T-cell (primary cell): ENCODE measurements at regions not wholly inside any gene's neighbourhood (a gene's known extent, or its start where the extent isn't known, plus 50 kb on each side); places are given as distances from the start of the nearest gene placed in this dataset.
"Not testable (repeated sequence)": the region's sequence is repeated elsewhere in the genome, so short reads cannot be mapped to it uniquely, and the experiment has no call there.

Source experiments
- ATAC-seq, 4 experiments: fragments of 200-7000 bp in 3 of 4; fragments of 150-1000 bp in 1 of 4; cut with Tn5 transposase; replicated peaks in 1 of 4; 1 replicate in 3 of 4; 2 replicates in 1 of 4; pipeline ENCODE4 v1.10.0; 2021; ENCODE audit warnings: moderate library complexity in 3 of 4, mild to moderate bottlenecking in 2 of 4, moderate number of reproducible peaks in 1 of 4
- CTCF ChIA-PET, 2 donors: fragments of 300-600 bp; sonication (Branson Sonifier 250); formaldehyde crosslinking; loops; one replicate each; lab custom pipeline; 2022; ENCODE audit warnings: antibody characterized with exemption in 2 of 2; lab: Charles Lee
- POLR2A ChIA-PET, 2 donors: fragments of 300-600 bp; sonication (Branson Sonifier 250); formaldehyde crosslinking; loops; one replicate each; lab custom pipeline; 2022; ENCODE audit warnings: antibody characterized with exemption in 2 of 2; lab: Charles Lee
- DNase-seq, 35 experiments: peaks; one replicate each; pipeline versions ENCODE4 v3.0.0 to v3.0.0-alpha.2; 2013 to 2023
- H3K27ac ChIP-seq: one replicate; pipeline ENCODE4 v1.5.1; 2013; ENCODE audit warnings: low read length
- H3K27me3 ChIP-seq, 2 experiments: replicated peaks in 1 of 2; 1 replicate in 1 of 2; 2 replicates in 1 of 2; pipeline versions ENCODE4 v1.6.1 to v1.7.0; 2013; ENCODE audit warnings: low read length in 1 of 2, mixed read lengths in 1 of 2; ENCODE audit not compliant: control insufficient read depth in 2 of 2, insufficient read depth in 2 of 2; ENCODE audit errors: extremely low read depth in 1 of 2
- H3K36me3 ChIP-seq, 2 donors: 1 replicate in 1 of 2; 2 replicates in 1 of 2; pipeline versions ENCODE4 v1.6.1 to v1.7.0; 2013; ENCODE audit warnings: low read length in 1 of 2; ENCODE audit not compliant: control insufficient read depth in 2 of 2, insufficient read depth in 1 of 2; ENCODE audit errors: extremely low read depth in 1 of 2
- H3K4me1 ChIP-seq, 2 experiments: 1 replicate in 1 of 2; 2 replicates in 1 of 2; pipeline versions ENCODE4 v1.6.1 to v1.7.0; 2013; ENCODE audit warnings: low read length in 2 of 2, mixed read lengths in 1 of 2; ENCODE audit not compliant: insufficient read depth in 2 of 2, control insufficient read depth in 1 of 2; ENCODE audit errors: extremely low read depth in 1 of 2
- H3K4me3 ChIP-seq, 2 donors: 1 replicate in 1 of 2; 2 replicates in 1 of 2; pipeline versions ENCODE4 v1.5.1 to v1.7.0; 2013; ENCODE audit warnings: mild to moderate bottlenecking in 2 of 2, low read length in 1 of 2, moderate library complexity in 1 of 2; ENCODE audit not compliant: control insufficient read depth in 1 of 2; ENCODE audit errors: extremely low read depth in 1 of 2
- H3K9me3 ChIP-seq: 2 replicates; pipeline ENCODE4 v1.7.0; 2013
- H3K27ac Mint-ChIP-seq, 2 donors: one replicate each; pipeline ENCODE4 v1.8.0; 2020 to 2021; ENCODE audit warnings: mild to moderate bottlenecking in 2 of 2, mixed read lengths in 2 of 2
- H3K27me3 Mint-ChIP-seq, 2 donors: one replicate each; pipeline ENCODE4 v1.8.0; 2021 to 2022; ENCODE audit warnings: mixed read lengths in 2 of 2
- H3K36me3 Mint-ChIP-seq: one replicate; pipeline ENCODE4 v1.8.0; 2021; ENCODE audit warnings: mixed read lengths
- H3K4me1 Mint-ChIP-seq, 3 donors: one replicate each; pipeline ENCODE4 v1.8.0; 2020 to 2022; ENCODE audit warnings: mixed read lengths in 3 of 3, mild to moderate bottlenecking in 1 of 3
- H3K4me3 Mint-ChIP-seq, 3 donors: one replicate each; pipeline ENCODE4 v1.8.0; 2020 to 2022; ENCODE audit warnings: mild to moderate bottlenecking in 3 of 3, mixed read lengths in 3 of 3, moderate library complexity in 3 of 3
- H3K9me3 Mint-ChIP-seq, 3 donors: one replicate each; pipeline ENCODE4 v1.8.0; 2020 to 2022; ENCODE audit warnings: mixed read lengths in 3 of 3
- WGBS: methylation state at CpG from one replicate; pipeline ENCODE4 v1.1.5; 2013; ENCODE audit warnings: missing lambda C conversion rate; ENCODE audit not compliant: insufficient coverage; 5-methylcytosine and 5-hydroxymethylcytosine counted together

- Mint-ChIP-seq H3K9me3 (no peaks in the 10 kb centered on the region), H3K4me3 (no peak overlapping the region), H3K27ac (no peak overlapping the region), H3K27me3 (peaks cover 5 to 9% of the 10 kb centered on the region in 2 donors), H3K36me3 (no peaks in the 10 kb centered on the region), H3K4me1 (no peaks in the 10 kb centered on the region)
- DNase-seq (no peak), ATAC-seq (no peak)
- CTCF ChIA-PET: no interaction called here
- POLR2A ChIA-PET: no interaction called here
- H3K9me3 ChIP-seq: no peaks in the 10 kb centered on the region
- H3K27ac ChIP-seq: no peak overlapping the region
- H3K27me3 ChIP-seq: no peaks in the 10 kb centered on the region
- H3K36me3 ChIP-seq: no peaks in the 10 kb centered on the region
- no peak overlapping the region for H3K4me3 ChIP-seq
- WGBS: no CpG with 5 or more reads among the region's 3 CpGs
- H3K4me1 ChIP-seq: no peaks in the 10 kb centered on the region
Measured at GRCh38 chr6:82118150-82118562, 129.4 kb downstream of the IBTK start.

- POLR2A ChIA-PET: no interaction called here
- no peaks in the 10 kb centered on the region for H3K36me3 ChIP-seq
- Mint-ChIP-seq H3K4me3 (no peak overlapping the region), H3K9me3 (peaks cover 0 to 10% (median 2%) of the 10 kb centered on the region in 3 donors), H3K36me3 (no peaks in the 10 kb centered on the region), H3K27ac (no peak overlapping the region), H3K27me3 (peaks cover 5 to 9% of the 10 kb centered on the region in 2 donors), H3K4me1 (no peaks in the 10 kb centered on the region)
- H3K4me1 ChIP-seq: no peaks in the 10 kb centered on the region
- 68% methylated on average over 3 of the region's 3 CpGs for WGBS
- H3K27ac ChIP-seq: no peak overlapping the region
- DNase-seq (no peak), ATAC-seq (no peak)
- CTCF ChIA-PET: no interaction called here
- H3K9me3 ChIP-seq: no peaks in the 10 kb centered on the region
- H3K4me3 ChIP-seq: no peak overlapping the region
- no peaks in the 10 kb centered on the region for H3K27me3 ChIP-seq
Measured at GRCh38 chr6:82114748-82115147, 132.8 kb downstream of the IBTK start.

- Mint-ChIP-seq H3K4me1 (no peaks in the 10 kb centered on the region), H3K4me3 (no peak overlapping the region), H3K36me3 (no peaks in the 10 kb centered on the region), H3K27me3 (peaks cover 0 to 3% of the 10 kb centered on the region in 2 donors), H3K9me3 (peaks cover 0 to 24% (median 13%) of the 10 kb centered on the region in 3 donors), H3K27ac (no peak overlapping the region)
- Histone ChIP-seq H3K4me3 (no peak overlapping the region), H3K9me3 (no peaks in the 10 kb centered on the region), H3K27ac (no peak overlapping the region), H3K36me3 (no peaks in the 10 kb centered on the region), H3K4me1 (no peaks in the 10 kb centered on the region), H3K27me3 (no peaks in the 10 kb centered on the region)
- DNase-seq: no peak
- WGBS: no CpG with 5 or more reads among the region's 3 CpGs
- POLR2A ChIA-PET: no interaction called here
- ATAC-seq: no peak
- CTCF ChIA-PET: no interaction called here
Measured at GRCh38 chr6:82113231-82113630, 134.3 kb downstream of the IBTK start.

- Mint-ChIP-seq H3K27me3 (no peaks in the 10 kb centered on the region), H3K27ac (no peak overlapping the region), H3K9me3 (peaks cover 0 to 24% (median 15%) of the 10 kb centered on the region in 3 donors), H3K36me3 (no peaks in the 10 kb centered on the region), H3K4me1 (no peaks in the 10 kb centered on the region), H3K4me3 (no peak overlapping the region)
- no peak for ATAC-seq
- CTCF ChIA-PET: no interaction called here
- no peaks in the 10 kb centered on the region for H3K36me3 ChIP-seq
- H3K4me3 ChIP-seq: no peak overlapping the region
- no peaks in the 10 kb centered on the region for H3K4me1 ChIP-seq
- DNase-seq: no peak
- no peaks in the 10 kb centered on the region for H3K27me3 ChIP-seq
- no peak overlapping the region for H3K27ac ChIP-seq
- POLR2A ChIA-PET: no interaction called here
- H3K9me3 ChIP-seq: no peaks in the 10 kb centered on the region
Measured at GRCh38 chr6:82111818-82112217, 135.7 kb downstream of the IBTK start.

- Mint-ChIP-seq H3K4me1 (no peaks in the 10 kb centered on the region), H3K27me3 (no peaks in the 10 kb centered on the region), H3K27ac (no peak overlapping the region), H3K4me3 (no peak overlapping the region), H3K36me3 (no peaks in the 10 kb centered on the region), H3K9me3 (peaks cover 0 to 24% (median 15%) of the 10 kb centered on the region in 3 donors)
- DNase-seq (no peak), ATAC-seq (no peak)
- no peaks in the 10 kb centered on the region for H3K36me3 ChIP-seq
- no peaks in the 10 kb centered on the region for H3K4me1 ChIP-seq
- no peaks in the 10 kb centered on the region for H3K9me3 ChIP-seq
- CTCF ChIA-PET: no interaction called here
- no peaks in the 10 kb centered on the region for H3K27me3 ChIP-seq
- no peak overlapping the region for H3K4me3 ChIP-seq
- POLR2A ChIA-PET: no interaction called here
- no peak overlapping the region for H3K27ac ChIP-seq
Measured at GRCh38 chr6:82111114-82111513, 136.4 kb downstream of the IBTK start.

GRCh38 chr6:82103171-82103570 lies 144.4 kb downstream of the IBTK start:
- H3K4me1 ChIP-seq, CTCF ChIA-PET, H3K27ac Mint-ChIP-seq, H3K4me1 Mint-ChIP-seq, H3K27me3 ChIP-seq, H3K4me3 Mint-ChIP-seq, H3K27me3 Mint-ChIP-seq, H3K9me3 Mint-ChIP-seq, ATAC-seq, H3K27ac ChIP-seq, DNase-seq, H3K9me3 ChIP-seq, POLR2A ChIA-PET, H3K36me3 Mint-ChIP-seq, H3K36me3 ChIP-seq, H3K4me3 ChIP-seq: not testable (repeated sequence)
- no CpG with 5 or more reads among the region's 3 CpGs for WGBS

GRCh38 chr6:82101374-82102114 lies 146.0 kb downstream of the IBTK start:
- POLR2A ChIA-PET, CTCF ChIA-PET: not testable (repeated sequence)
- WGBS: 93% methylated on average over 11 of the region's 23 CpGs

More at GRCh38 chr6:82101374-82102114, 146.0 kb downstream of the IBTK start:
- DNase-seq, ATAC-seq, H3K27me3 ChIP-seq, H3K4me1 ChIP-seq, H3K36me3 Mint-ChIP-seq, H3K36me3 ChIP-seq, H3K27ac Mint-ChIP-seq, H3K4me1 Mint-ChIP-seq, H3K4me3 ChIP-seq, H3K27me3 Mint-ChIP-seq, H3K4me3 Mint-ChIP-seq, H3K9me3 Mint-ChIP-seq, H3K9me3 ChIP-seq, H3K27ac ChIP-seq: not testable (repeated sequence)
